Astrocyte of the cerebellum (primary cell): ENCODE measurements at regions not wholly inside any gene's neighbourhood (a gene's known extent, or its start where the extent isn't known, plus 50 kb on each side); places are given as distances from the start of the nearest gene placed in this dataset.

Experiments used
- DNase-seq: peaks from one replicate; pipeline ENCODE4 v3.0.0-alpha.2; 2011; ENCODE audit warnings: low read depth
- H3K4me3 ChIP-seq: 2 replicates; pipeline ENCODE4 v1.5.1; 2011; ENCODE audit warnings: mild to moderate bottlenecking, low read depth, low read length, moderate library complexity
- CTCF ChIP-seq: IDR thresholded peaks from 2 replicates; pipeline ENCODE4 v1.5.1; 2012; ENCODE audit warnings: low read length, low read depth, moderate library complexity, mild to moderate bottlenecking; ENCODE audit errors: missing control alignments
- in situ Hi-C: cut with HindIII; loops from 2 replicates; pipeline ENCODE4 v1.10.0; 2017; ENCODE audit warnings: low sequenced_read_pairs

- H3K4me3 ChIP-seq, result no peak overlapping the region
- TF ChIP-seq CTCF, result no peak
- in situ Hi-C loops, result no loop called here
- DNase-seq, result no peak
Measured at GRCh38 chr11:134606251-134606650, 194.2 kb upstream of the B3GAT1 start.

GRCh38 chr11:134604886-134605285 is 192.8 kb upstream of the B3GAT1 start:
- no peak for DNase-seq
- no peak for TF ChIP-seq CTCF
- no peak overlapping the region for H3K4me3 ChIP-seq
- in situ Hi-C loops, result no loop called here

GRCh38 chr11:134599299-134599771 is 187.3 kb upstream of the B3GAT1 start:
- H3K4me3 ChIP-seq, result no peak overlapping the region
- in situ Hi-C loops, result no loop called here
- DNase-seq, result no peak
- no peak for TF ChIP-seq CTCF

- no peak overlapping the region for H3K4me3 ChIP-seq
- in situ Hi-C loops, result no loop called here
- no peak for DNase-seq
- TF ChIP-seq CTCF, result no peak
Measured at GRCh38 chr11:134598368-134598767, 186.3 kb upstream of the B3GAT1 start.

- DNase-seq, result no peak
- in situ Hi-C loops, result no loop called here
- H3K4me3 ChIP-seq, result no peak overlapping the region
- no peak for TF ChIP-seq CTCF
Measured at GRCh38 chr11:134597452-134597851, 185.4 kb upstream of the B3GAT1 start.

GRCh38 chr11:134596404-134596803 is 184.4 kb upstream of the B3GAT1 start:
- H3K4me3 ChIP-seq, result no peak overlapping the region
- no peak for TF ChIP-seq CTCF
- no peak for DNase-seq
- in situ Hi-C loops, result no loop called here
